ENCODE measurements at regions not wholly inside any gene's neighbourhood (a gene's known extent, or its start where the extent isn't known, plus 50 kb on each side); places are given as distances from the start of the nearest gene placed in this dataset.
A peak's percentile ranks its signal among the peaks of the same experiment; 100 is the strongest.

DNA sequence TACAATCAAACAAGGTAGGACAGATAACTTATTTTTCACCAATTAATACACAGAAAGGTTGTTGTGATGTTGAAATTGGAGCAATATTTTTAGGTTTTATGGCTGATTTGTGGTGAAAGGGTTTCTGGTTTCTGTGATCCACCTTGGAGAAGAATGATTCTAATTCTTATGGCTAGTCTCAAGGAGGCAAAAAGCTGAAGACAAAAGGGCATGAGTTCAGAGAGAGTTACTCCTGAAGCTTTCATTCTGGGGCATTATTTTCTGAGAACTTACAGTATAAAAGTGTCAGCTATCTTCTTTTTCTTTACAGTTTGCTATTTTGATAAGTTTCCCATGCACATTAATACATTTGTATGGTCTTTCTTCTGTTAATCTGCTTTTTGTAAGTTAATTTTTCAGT lies 372.4 kb upstream of the CCDC179 start:
- no peak for DNase-seq (ENCODE audit: low read depth)
- no peak overlapping the region for H3K4me3 ChIP-seq (ENCODE audit: control insufficient read depth, low read depth, low read length)
- TF ChIP-seq, protein P1, sequence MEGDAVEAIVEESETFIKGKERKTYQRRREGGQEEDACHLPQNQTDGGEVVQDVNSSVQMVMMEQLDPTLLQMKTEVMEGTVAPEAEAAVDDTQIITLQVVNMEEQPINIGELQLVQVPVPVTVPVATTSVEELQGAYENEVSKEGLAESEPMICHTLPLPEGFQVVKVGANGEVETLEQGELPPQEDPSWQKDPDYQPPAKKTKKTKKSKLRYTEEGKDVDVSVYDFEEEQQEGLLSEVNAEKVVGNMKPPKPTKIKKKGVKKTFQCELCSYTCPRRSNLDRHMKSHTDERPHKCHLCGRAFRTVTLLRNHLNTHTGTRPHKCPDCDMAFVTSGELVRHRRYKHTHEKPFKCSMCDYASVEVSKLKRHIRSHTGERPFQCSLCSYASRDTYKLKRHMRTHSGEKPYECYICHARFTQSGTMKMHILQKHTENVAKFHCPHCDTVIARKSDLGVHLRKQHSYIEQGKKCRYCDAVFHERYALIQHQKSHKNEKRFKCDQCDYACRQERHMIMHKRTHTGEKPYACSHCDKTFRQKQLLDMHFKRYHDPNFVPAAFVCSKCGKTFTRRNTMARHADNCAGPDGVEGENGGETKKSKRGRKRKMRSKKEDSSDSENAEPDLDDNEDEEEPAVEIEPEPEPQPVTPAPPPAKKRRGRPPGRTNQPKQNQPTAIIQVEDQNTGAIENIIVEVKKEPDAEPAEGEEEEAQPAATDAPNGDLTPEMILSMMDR (IDR thresholded peaks at IDR 0.05; ENCODE audit: control insufficient read depth, insufficient read depth, low read depth, low read length, missing control alignments): no peak

DNA sequence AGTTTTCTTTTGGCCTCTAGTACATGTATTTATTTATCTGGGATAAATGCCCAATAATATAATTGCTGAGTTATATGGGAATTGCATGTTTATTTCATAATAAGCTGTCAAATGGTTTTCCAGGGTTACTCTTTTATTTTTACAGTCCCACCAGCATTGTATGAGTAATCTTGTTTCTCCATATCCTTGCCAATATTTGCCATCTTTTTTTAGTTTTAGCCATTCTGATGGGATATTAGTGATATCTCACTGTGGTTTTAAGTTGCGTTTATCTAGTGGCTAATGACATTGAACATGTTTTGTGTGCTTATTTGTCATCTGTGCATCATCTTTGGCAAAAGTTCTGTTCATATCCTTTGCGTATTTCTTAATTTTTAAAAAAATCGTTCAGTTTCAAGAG lies 372.8 kb upstream of the CCDC179 start:
- peak; percentile 47 for DNase-seq (ENCODE audit: low read depth)
- H3K4me3 ChIP-seq (ENCODE audit: control insufficient read depth, low read depth, low read length): no peak overlapping the region
- TF ChIP-seq, protein P1 (IDR thresholded peaks at IDR 0.05; ENCODE audit: control insufficient read depth, insufficient read depth, low read depth, low read length, missing control alignments): no peak

GRCh38 chr11:23236826-23237555 lies 376.7 kb upstream of the CCDC179 start:
- no peak overlapping the region for H3K4me3 ChIP-seq (ENCODE audit: control insufficient read depth, low read depth, low read length)
- TF ChIP-seq, protein P1 (IDR thresholded peaks at IDR 0.05; ENCODE audit: control insufficient read depth, insufficient read depth, low read depth, low read length, missing control alignments): no peak
- no peak for DNase-seq (ENCODE audit: low read depth)

GRCh38 chr11:23252426-23252825 lies 392.2 kb upstream of the CCDC179 start:
- TF ChIP-seq, protein P1 (IDR thresholded peaks at IDR 0.05; ENCODE audit: control insufficient read depth, insufficient read depth, low read depth, low read length, missing control alignments): no peak
- H3K4me3 ChIP-seq (ENCODE audit: control insufficient read depth, low read depth, low read length): no peak overlapping the region
- DNase-seq (ENCODE audit: low read depth): no peak

- no peak for DNase-seq (ENCODE audit: low read depth)
- TF ChIP-seq, protein P1 (IDR thresholded peaks at IDR 0.05; ENCODE audit: control insufficient read depth, insufficient read depth, low read depth, low read length, missing control alignments): no peak
- H3K4me3 ChIP-seq (ENCODE audit: control insufficient read depth, low read depth, low read length): no peak overlapping the region
Measured at GRCh38 chr11:23257088-23257487, 396.8 kb upstream of the CCDC179 start.

- no peak overlapping the region for H3K4me3 ChIP-seq (ENCODE audit: control insufficient read depth, low read depth, low read length)
- DNase-seq (ENCODE audit: low read depth): no peak
- TF ChIP-seq, protein P1 (IDR thresholded peaks at IDR 0.05; ENCODE audit: control insufficient read depth, insufficient read depth, low read depth, low read length, missing control alignments): no peak
Measured at GRCh38 chr11:23257556-23257955, 397.3 kb upstream of the CCDC179 start.

All from AG09309 (cell line).